ENCODE measurements at regions not wholly inside any gene's neighbourhood (a gene's known extent, or its start where the extent isn't known, plus 50 kb on each side); places are given as distances from the start of the nearest gene placed in this dataset.

GRCh38 chr18:45379903-45380302, 235.4 kb upstream of the SLC14A2 start:
- H3K36me3 Mint-ChIP-seq (ENCODE audit: low read depth), result no peaks in the 10 kb centered on the region
- H3K27ac Mint-ChIP-seq, result no peak overlapping the region
- no peak overlapping the region for H3K4me3 Mint-ChIP-seq
- H3K27me3 Mint-ChIP-seq, result peaks cover 19% of the 10 kb centered on the region
- ChIA-PET POLR2A (no interaction called here), CTCF (no interaction called here)
- no peak for DNase-seq
- no peaks in the 10 kb centered on the region for H3K9me3 Mint-ChIP-seq
- no peaks in the 10 kb centered on the region for H3K4me1 Mint-ChIP-seq

- no peaks in the 10 kb centered on the region for H3K4me1 Mint-ChIP-seq
- H3K27ac Mint-ChIP-seq, result no peak overlapping the region
- no peaks in the 10 kb centered on the region for H3K36me3 Mint-ChIP-seq (ENCODE audit: low read depth)
- peaks cover 27% of the 10 kb centered on the region for H3K27me3 Mint-ChIP-seq
- H3K4me3 Mint-ChIP-seq, result no peak overlapping the region
- POLR2A ChIA-PET, result no interaction called here
- H3K9me3 Mint-ChIP-seq, result no peaks in the 10 kb centered on the region
- no peak for DNase-seq
- CTCF ChIA-PET, result no interaction called here
Observed at GRCh38 chr18:45381282-45381681, 234.0 kb upstream of the SLC14A2 start.

GRCh38 chr18:45383228-45383627, 232.0 kb upstream of the SLC14A2 start:
- CTCF ChIA-PET, result no interaction called here
- Mint-ChIP-seq H3K27ac (no peak overlapping the region), H3K4me3 (no peak overlapping the region), H3K9me3 (no peaks in the 10 kb centered on the region), H3K36me3 (ENCODE audit: low read depth) (no peaks in the 10 kb centered on the region), H3K27me3 (peaks cover 19% of the 10 kb centered on the region), H3K4me1 (no peaks in the 10 kb centered on the region)
- POLR2A ChIA-PET, result no interaction called here
- no peak for DNase-seq

- Mint-ChIP-seq H3K9me3 (no peaks in the 10 kb centered on the region), H3K27me3 (peaks cover 19% of the 10 kb centered on the region), H3K4me1 (no peaks in the 10 kb centered on the region), H3K4me3 (no peak overlapping the region), H3K27ac (no peak overlapping the region), H3K36me3 (ENCODE audit: low read depth) (no peaks in the 10 kb centered on the region)
- peak; percentile 56 for DNase-seq
- ChIA-PET CTCF (interaction anchor here (1.4 to 1.5 kb wide), 2 partner anchors 12 to 126 kb away, joined by 3 to 5 read pairs; no protein-coding TSS in a partner anchor), POLR2A (no interaction called here)
Observed at GRCh38 chr18:45384137-45384961, 230.9 kb upstream of the SLC14A2 start.

GRCh38 chr18:45384962-45385315, 230.3 kb upstream of the SLC14A2 start:
- H3K36me3 Mint-ChIP-seq (ENCODE audit: low read depth), result no peaks in the 10 kb centered on the region
- no peak overlapping the region for H3K4me3 Mint-ChIP-seq
- CTCF ChIA-PET, result interaction anchor here (1.4 to 1.5 kb wide), 2 partner anchors 13 to 126 kb away, joined by 3 to 5 read pairs; no protein-coding TSS in a partner anchor
- POLR2A ChIA-PET, result no interaction called here
- DNase-seq, result no peak
- H3K27ac Mint-ChIP-seq, result no peak overlapping the region
- peaks cover 19% of the 10 kb centered on the region for H3K27me3 Mint-ChIP-seq
- H3K4me1 Mint-ChIP-seq, result no peaks in the 10 kb centered on the region
- no peaks in the 10 kb centered on the region for H3K9me3 Mint-ChIP-seq

GRCh38 chr18:45386041-45386655, 229.1 kb upstream of the SLC14A2 start:
- Mint-ChIP-seq H3K4me3 (no peak overlapping the region), H3K36me3 (ENCODE audit: low read depth) (no peaks in the 10 kb centered on the region), H3K27ac (no peak overlapping the region), H3K4me1 (no peaks in the 10 kb centered on the region), H3K9me3 (no peaks in the 10 kb centered on the region), H3K27me3 (peaks cover 19% of the 10 kb centered on the region)
- no peak for DNase-seq
- ChIA-PET POLR2A (no interaction called here), CTCF (no interaction called here)

GRCh38 chr18:45387229-45387628, 228.0 kb upstream of the SLC14A2 start:
- Mint-ChIP-seq H3K27me3 (peaks cover 21% of the 10 kb centered on the region), H3K4me3 (no peak overlapping the region), H3K36me3 (ENCODE audit: low read depth) (no peaks in the 10 kb centered on the region), H3K9me3 (no peaks in the 10 kb centered on the region), H3K27ac (no peak overlapping the region), H3K4me1 (no peaks in the 10 kb centered on the region)
- CTCF ChIA-PET, result no interaction called here
- DNase-seq, result no peak
- POLR2A ChIA-PET, result no interaction called here

GRCh38 chr18:45398448-45398847, 216.8 kb upstream of the SLC14A2 start:
- Mint-ChIP-seq H3K27me3 (peaks cover 11% of the 10 kb centered on the region), H3K36me3 (ENCODE audit: low read depth) (no peaks in the 10 kb centered on the region), H3K27ac (no peak overlapping the region), H3K4me1 (no peaks in the 10 kb centered on the region), H3K4me3 (no peak overlapping the region), H3K9me3 (no peaks in the 10 kb centered on the region)
- ChIA-PET POLR2A (no interaction called here), CTCF (no interaction called here)
- no peak for DNase-seq

- Mint-ChIP-seq H3K27ac (no peak overlapping the region), H3K9me3 (no peaks in the 10 kb centered on the region), H3K4me3 (no peak overlapping the region), H3K27me3 (peaks cover 11% of the 10 kb centered on the region), H3K36me3 (ENCODE audit: low read depth) (no peaks in the 10 kb centered on the region), H3K4me1 (no peaks in the 10 kb centered on the region)
- POLR2A ChIA-PET, result no interaction called here
- CTCF ChIA-PET, result no interaction called here
- no peak for DNase-seq
Observed at GRCh38 chr18:45399146-45399545, 216.1 kb upstream of the SLC14A2 start.

- ChIA-PET POLR2A (no interaction called here), CTCF (no interaction called here)
- Mint-ChIP-seq H3K9me3 (no peaks in the 10 kb centered on the region), H3K4me3 (no peak overlapping the region), H3K4me1 (no peaks in the 10 kb centered on the region), H3K27ac (no peak overlapping the region), H3K27me3 (peaks cover 11% of the 10 kb centered on the region), H3K36me3 (ENCODE audit: low read depth) (no peaks in the 10 kb centered on the region)
- DNase-seq, result no peak
Observed at GRCh38 chr18:45399643-45400042, 215.6 kb upstream of the SLC14A2 start.

GRCh38 chr18:45402485-45403056, 212.7 kb upstream of the SLC14A2 start:
- POLR2A ChIA-PET, result no interaction called here
- H3K36me3 Mint-ChIP-seq (ENCODE audit: low read depth), result no peaks in the 10 kb centered on the region
- H3K4me1 Mint-ChIP-seq, result no peaks in the 10 kb centered on the region
- no peak for DNase-seq
- no peak overlapping the region for H3K4me3 Mint-ChIP-seq
- H3K27ac Mint-ChIP-seq, result no peak overlapping the region
- H3K9me3 Mint-ChIP-seq, result no peaks in the 10 kb centered on the region
- CTCF ChIA-PET, result no interaction called here
- H3K27me3 Mint-ChIP-seq, result peaks cover under 1% of the 10 kb centered on the region

- Mint-ChIP-seq H3K36me3 (ENCODE audit: low read depth) (no peaks in the 10 kb centered on the region), H3K27ac (no peak overlapping the region), H3K4me3 (no peak overlapping the region), H3K4me1 (no peaks in the 10 kb centered on the region), H3K9me3 (no peaks in the 10 kb centered on the region), H3K27me3 (no peaks in the 10 kb centered on the region)
- POLR2A ChIA-PET, result no interaction called here
- DNase-seq, result no peak
- CTCF ChIA-PET, result no interaction called here
Observed at GRCh38 chr18:45403341-45404049, 211.8 kb upstream of the SLC14A2 start.

GRCh38 chr18:45408218-45408617, 207.1 kb upstream of the SLC14A2 start:
- no peaks in the 10 kb centered on the region for H3K9me3 Mint-ChIP-seq
- POLR2A ChIA-PET, result no interaction called here
- no peaks in the 10 kb centered on the region for H3K27me3 Mint-ChIP-seq
- no peak overlapping the region for H3K4me3 Mint-ChIP-seq
- CTCF ChIA-PET, result no interaction called here
- H3K4me1 Mint-ChIP-seq, result no peaks in the 10 kb centered on the region
- no peak for DNase-seq
- no peak overlapping the region for H3K27ac Mint-ChIP-seq
- no peaks in the 10 kb centered on the region for H3K36me3 Mint-ChIP-seq (ENCODE audit: low read depth)

Measured in activated CD4-positive, alpha-beta T cell treated with anti-CD3 and anti-CD28 coated beads, Interleukin-2, amount 10 ng/mL, durations not matched to agents 7 days and 5 days (primary cell).